ENCODE measurements at regions not wholly inside any gene's neighbourhood (a gene's known extent, or its start where the extent isn't known, plus 50 kb on each side); places are given as distances from the start of the nearest gene placed in this dataset.

- H4K20me1 ChIP-seq (ENCODE audit: insufficient read depth, low read length), result no peaks in the 10 kb centered on the region
- H2AFZ ChIP-seq (ENCODE audit: low read length), result no peak overlapping the region
- no peak overlapping the region for H3K9ac ChIP-seq (ENCODE audit: low read length)
- no peaks in the 10 kb centered on the region for H3K9me3 ChIP-seq (ENCODE audit: low read length)
- H3K4me2 ChIP-seq (ENCODE audit: low read length), result no peak overlapping the region
- no peaks in the 10 kb centered on the region for H3K4me1 ChIP-seq (ENCODE audit: insufficient read depth, low read length, severe bottlenecking)
- H3K4me3 ChIP-seq (ENCODE audit: low read depth, low read length, poor library complexity, severe bottlenecking), result no peak overlapping the region
- no peak overlapping the region for H3K27ac ChIP-seq (ENCODE audit: low read depth, low read length, poor library complexity, severe bottlenecking)
- H3K27me3 ChIP-seq (ENCODE audit: insufficient read depth, low read length), result no peaks in the 10 kb centered on the region
- TF ChIP-seq EZH2 (IDR thresholded peaks at IDR 0.05; ENCODE audit: borderline replicate concordance, low read length) (no peak), CTCF (IDR thresholded peaks at IDR 0.05; ENCODE audit: low read length) (no peak)
- H3F3A ChIP-seq (ENCODE audit: insufficient read depth, low read length), result no peaks in the 10 kb centered on the region
- H3K9me2 ChIP-seq (ENCODE audit: low read depth, low read length), result no peaks in the 10 kb centered on the region
- H3K36me3 ChIP-seq (ENCODE audit: insufficient read depth, low read length), result no peaks in the 10 kb centered on the region
- H3K79me2 ChIP-seq (ENCODE audit: insufficient read depth, low read length), result no peaks in the 10 kb centered on the region
Measured at GRCh38 chr9:19677924-19678323, 110.9 kb downstream of the SLC24A2 start.

GRCh38 chr9:19675492-19675891 lies 113.3 kb downstream of the SLC24A2 start:
- H3K4me1 ChIP-seq (ENCODE audit: insufficient read depth, low read length, severe bottlenecking), result no peaks in the 10 kb centered on the region
- H3K9me3 ChIP-seq (ENCODE audit: low read length), result no peaks in the 10 kb centered on the region
- no peak for TF ChIP-seq CTCF (IDR thresholded peaks at IDR 0.05; ENCODE audit: low read length)
- no peak for TF ChIP-seq EZH2 (IDR thresholded peaks at IDR 0.05; ENCODE audit: borderline replicate concordance, low read length)
- no peak overlapping the region for H3K4me2 ChIP-seq (ENCODE audit: low read length)
- H2AFZ ChIP-seq (ENCODE audit: low read length), result no peak overlapping the region
- H3K9me2 ChIP-seq (ENCODE audit: low read depth, low read length), result no peaks in the 10 kb centered on the region
- no peaks in the 10 kb centered on the region for H3F3A ChIP-seq (ENCODE audit: insufficient read depth, low read length)
- H3K4me3 ChIP-seq (ENCODE audit: low read depth, low read length, poor library complexity, severe bottlenecking), result no peak overlapping the region
- no peaks in the 10 kb centered on the region for H3K27me3 ChIP-seq (ENCODE audit: insufficient read depth, low read length)
- H3K79me2 ChIP-seq (ENCODE audit: insufficient read depth, low read length), result no peaks in the 10 kb centered on the region
- no peak overlapping the region for H3K27ac ChIP-seq (ENCODE audit: low read depth, low read length, poor library complexity, severe bottlenecking)
- H3K9ac ChIP-seq (ENCODE audit: low read length), result no peak overlapping the region
- no peaks in the 10 kb centered on the region for H3K36me3 ChIP-seq (ENCODE audit: insufficient read depth, low read length)
- H4K20me1 ChIP-seq (ENCODE audit: insufficient read depth, low read length), result no peaks in the 10 kb centered on the region

- Histone ChIP-seq H3K27ac (ENCODE audit: low read depth, low read length, poor library complexity, severe bottlenecking) (no peak overlapping the region), H3F3A (ENCODE audit: insufficient read depth, low read length) (no peaks in the 10 kb centered on the region), H3K9me3 (ENCODE audit: low read length) (no peaks in the 10 kb centered on the region), H2AFZ (ENCODE audit: low read length) (no peak overlapping the region), H3K27me3 (ENCODE audit: insufficient read depth, low read length) (no peaks in the 10 kb centered on the region), H3K79me2 (ENCODE audit: insufficient read depth, low read length) (no peaks in the 10 kb centered on the region), H3K4me1 (ENCODE audit: insufficient read depth, low read length, severe bottlenecking) (no peaks in the 10 kb centered on the region), H3K36me3 (ENCODE audit: insufficient read depth, low read length) (no peaks in the 10 kb centered on the region), H3K9me2 (ENCODE audit: low read depth, low read length) (no peaks in the 10 kb centered on the region), H4K20me1 (ENCODE audit: insufficient read depth, low read length) (no peaks in the 10 kb centered on the region), H3K9ac (ENCODE audit: low read length) (no peak overlapping the region), H3K4me2 (ENCODE audit: low read length) (no peak overlapping the region), H3K4me3 (ENCODE audit: low read depth, low read length, poor library complexity, severe bottlenecking) (no peak overlapping the region)
- TF ChIP-seq EZH2 (IDR thresholded peaks at IDR 0.05; ENCODE audit: borderline replicate concordance, low read length) (no peak), CTCF (IDR thresholded peaks at IDR 0.05; ENCODE audit: low read length) (no peak)
Measured at GRCh38 chr9:19666575-19666974, 122.3 kb downstream of the SLC24A2 start.
